D721Med (cell line): ENCODE measurements at regions not wholly inside any gene's neighbourhood (a gene's known extent, or its start where the extent isn't known, plus 50 kb on each side); places are given as distances from the start of the nearest gene placed in this dataset.

Source experiments
- DNase-seq: peaks from one replicate; pipeline ENCODE4 v3.0.0; 2011; ENCODE audit warnings: low spot score; ENCODE audit not compliant: insufficient read length
- FAIRE-seq: peaks from 2 replicates; lab custom pipeline; 2011; peaks lifted over from hg19 to GRCh38; lab: Jason Lieb, UNC
- CTCF ChIP-seq: IDR thresholded peaks from 2 replicates; pipeline ENCODE4 v1.5.1; 2012; ENCODE audit warnings: mild to moderate bottlenecking, control low read depth; ENCODE audit not compliant: insufficient read depth; ENCODE audit errors: missing control alignments

- peak; percentile 51 for TF ChIP-seq CTCF
- FAIRE-seq (no peak), DNase-seq (no peak)
These were observed 53.6 kb upstream of the DYNC1I1 start for GRCh38 chr7:95718577-95719410.

DNA sequence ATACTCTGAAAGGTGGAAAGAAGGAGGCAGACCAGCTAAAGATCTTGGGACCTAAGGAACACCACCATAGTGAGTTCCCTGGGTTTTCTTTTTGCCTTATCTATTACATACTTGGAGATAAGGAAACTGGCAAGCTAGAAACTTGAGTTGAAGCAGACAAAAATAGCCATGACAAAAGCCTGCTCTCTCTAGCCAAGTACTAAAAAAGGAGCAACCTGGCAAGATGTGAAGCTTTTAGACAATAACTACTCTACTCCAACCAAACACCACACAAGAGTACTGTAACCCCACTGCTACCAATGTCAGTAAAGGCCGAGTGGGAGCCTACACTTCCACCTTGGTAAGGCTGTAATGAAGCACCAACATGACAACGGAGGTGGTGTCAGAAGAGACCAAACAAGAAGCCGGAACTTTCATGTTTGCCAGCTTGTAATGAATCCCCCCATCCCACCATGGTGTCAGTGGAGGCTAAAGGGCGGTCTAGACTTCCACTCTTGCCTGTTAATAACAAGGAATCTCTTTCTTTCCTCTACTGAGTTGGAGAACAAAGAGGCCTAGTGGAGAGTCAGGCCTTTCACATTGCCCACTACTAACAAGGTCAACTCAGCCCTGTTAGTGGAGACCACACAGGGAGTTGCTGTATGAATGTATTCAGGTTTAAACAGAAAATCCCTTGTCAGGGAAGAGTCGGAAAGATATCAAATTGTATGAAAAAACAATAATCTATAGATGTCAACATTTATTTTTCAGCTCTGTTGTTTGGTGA is 55.8 kb upstream of the DYNC1I1 start:
- DNase-seq: no peak
- no peak for TF ChIP-seq CTCF
- no peak for FAIRE-seq

- FAIRE-seq: no peak
- TF ChIP-seq CTCF: no peak
- no peak for DNase-seq
These were observed 57.1 kb upstream of the DYNC1I1 start for GRCh38 chr7:95715274-95715673.

GRCh38 chr7:95710711-95711110 is 61.6 kb upstream of the DYNC1I1 start:
- no peak for DNase-seq
- TF ChIP-seq CTCF: no peak
- no peak for FAIRE-seq

DNA sequence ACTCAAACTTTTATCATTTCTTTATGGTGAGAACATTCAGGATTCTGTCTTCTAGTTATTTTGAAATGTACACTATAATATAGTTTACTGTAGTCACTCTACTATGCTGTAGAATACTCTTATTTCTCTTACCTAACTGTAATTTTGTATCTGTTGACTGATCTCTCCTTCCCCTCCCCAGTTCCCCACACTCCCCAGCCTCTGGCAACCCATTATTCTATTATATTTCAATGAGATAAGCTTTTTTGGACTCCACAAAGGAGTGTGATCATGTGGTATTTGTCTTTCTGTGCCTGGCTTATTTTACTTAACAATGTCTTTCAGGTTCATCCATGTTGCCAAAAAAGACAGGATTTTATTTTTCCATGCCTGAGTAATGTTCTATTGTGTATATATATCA is 71.4 kb upstream of the DYNC1I1 start:
- FAIRE-seq: no peak

DNA sequence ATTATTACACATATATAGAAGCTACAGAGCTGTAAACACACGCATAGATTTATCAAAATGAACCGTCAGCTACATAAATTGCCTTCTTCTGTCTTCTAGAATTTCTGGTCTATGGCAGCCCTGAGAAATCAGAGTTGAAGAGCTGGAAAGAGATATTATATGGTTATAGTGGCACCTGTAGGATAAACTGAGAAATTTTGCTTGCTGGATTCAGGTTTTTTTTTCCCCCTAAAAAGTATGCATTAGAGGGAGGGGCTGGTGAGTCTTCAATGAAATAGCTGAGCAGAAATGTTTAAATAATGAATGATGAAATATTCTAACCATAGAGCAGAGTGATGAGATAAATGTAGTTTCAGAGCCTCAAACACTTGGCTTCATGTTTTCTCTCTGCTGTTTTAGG is 78.0 kb upstream of the DYNC1I1 start:
- DNase-seq (no peak), FAIRE-seq (no peak)
- TF ChIP-seq CTCF: no peak

More for the DNA sequence above, 71.4 kb upstream of the DYNC1I1 start:
- TF ChIP-seq CTCF: no peak
- DNase-seq: no peak
